Neural cell (in vitro differentiated cells): ENCODE measurements at regions not wholly inside any gene's neighbourhood (a gene's known extent, or its start where the extent isn't known, plus 50 kb on each side); places are given as distances from the start of the nearest gene placed in this dataset.

Source experiments
- EP300 ChIP-seq: fragments of 450-650 bp; conservative IDR thresholded peaks from 2 replicates; pipeline ENCODE4 v1.6.1; 2014; ENCODE audit warnings: antibody characterized with exemption, mild to moderate bottlenecking, moderate library complexity; ENCODE audit not compliant: poor library complexity, severe bottlenecking
- EZH2 ChIP-seq: fragments of 200-600, 300-800 bp; shearing (Covaris generic), sonication (generic); IDR thresholded peaks from 2 replicates; pipeline ENCODE4 v1.6.1; 2014; ENCODE audit warnings: antibody characterized with exemption, low read length, borderline replicate concordance, mild to moderate bottlenecking; ENCODE audit not compliant: insufficient read depth, poor library complexity, severe bottlenecking
- MXI1 ChIP-seq: fragments of 450-650 bp; conservative IDR thresholded peaks from 2 replicates; pipeline ENCODE4 v1.6.1; 2014; ENCODE audit warnings: antibody characterized with exemption, mild to moderate bottlenecking; ENCODE audit not compliant: poor library complexity, severe bottlenecking
- POLR2AphosphoS5 ChIP-seq: IDR thresholded peaks from 2 replicates; pipeline ENCODE4 v1.6.1; 2012
- REST ChIP-seq: IDR thresholded peaks from 2 replicates; pipeline ENCODE4 v1.6.1; 2012; ENCODE audit warnings: borderline replicate concordance
- SMC3 ChIP-seq: fragments of 450-650 bp; conservative IDR thresholded peaks from 2 replicates; pipeline ENCODE4 v1.6.1; 2014; ENCODE audit warnings: antibody characterized with exemption, mild to moderate bottlenecking, moderate library complexity; ENCODE audit not compliant: poor library complexity
- TAF1 ChIP-seq: IDR thresholded peaks from 2 replicates; pipeline ENCODE4 v1.6.1; 2012; ENCODE audit warnings: low read depth
- TF ChIP-seq, protein P1 (sequence below): fragments of 450-650 bp; IDR thresholded peaks from 2 replicates; pipeline ENCODE4 v1.5.1; 2014; ENCODE audit warnings: antibody characterized with exemption, mild to moderate bottlenecking, moderate library complexity; ENCODE audit not compliant: poor library complexity, severe bottlenecking

DNA sequence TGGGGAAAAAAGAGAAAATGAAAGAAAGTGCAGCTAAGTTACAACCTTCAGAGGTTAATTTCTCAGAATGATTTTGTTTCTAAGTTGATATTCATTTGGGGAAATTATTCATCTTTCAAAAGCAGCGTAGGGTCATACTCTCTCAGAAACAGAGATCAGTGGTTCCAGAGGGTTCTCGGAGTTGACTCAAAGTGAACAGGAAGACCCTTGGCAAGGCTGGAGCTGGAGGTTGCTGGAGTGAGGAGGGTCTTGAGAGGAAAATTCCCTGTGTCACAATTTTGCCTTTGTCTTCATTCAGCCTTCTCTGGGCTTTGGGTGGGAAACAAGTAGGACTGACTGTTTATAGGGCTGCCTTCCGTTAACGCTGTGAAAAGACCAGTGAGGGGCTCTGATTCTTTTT lies 168.2 kb downstream of the ICOS start:
- TF ChIP-seq, protein P1, sequence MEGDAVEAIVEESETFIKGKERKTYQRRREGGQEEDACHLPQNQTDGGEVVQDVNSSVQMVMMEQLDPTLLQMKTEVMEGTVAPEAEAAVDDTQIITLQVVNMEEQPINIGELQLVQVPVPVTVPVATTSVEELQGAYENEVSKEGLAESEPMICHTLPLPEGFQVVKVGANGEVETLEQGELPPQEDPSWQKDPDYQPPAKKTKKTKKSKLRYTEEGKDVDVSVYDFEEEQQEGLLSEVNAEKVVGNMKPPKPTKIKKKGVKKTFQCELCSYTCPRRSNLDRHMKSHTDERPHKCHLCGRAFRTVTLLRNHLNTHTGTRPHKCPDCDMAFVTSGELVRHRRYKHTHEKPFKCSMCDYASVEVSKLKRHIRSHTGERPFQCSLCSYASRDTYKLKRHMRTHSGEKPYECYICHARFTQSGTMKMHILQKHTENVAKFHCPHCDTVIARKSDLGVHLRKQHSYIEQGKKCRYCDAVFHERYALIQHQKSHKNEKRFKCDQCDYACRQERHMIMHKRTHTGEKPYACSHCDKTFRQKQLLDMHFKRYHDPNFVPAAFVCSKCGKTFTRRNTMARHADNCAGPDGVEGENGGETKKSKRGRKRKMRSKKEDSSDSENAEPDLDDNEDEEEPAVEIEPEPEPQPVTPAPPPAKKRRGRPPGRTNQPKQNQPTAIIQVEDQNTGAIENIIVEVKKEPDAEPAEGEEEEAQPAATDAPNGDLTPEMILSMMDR, result no peak
- no peak for TF ChIP-seq REST
- no peak for TF ChIP-seq EZH2
- TF ChIP-seq TAF1, result no peak
- TF ChIP-seq POLR2AphosphoS5, result no peak
- no peak for TF ChIP-seq MXI1
- TF ChIP-seq EP300, result no peak
- no peak for TF ChIP-seq SMC3
